DOHH2 (cell line): ENCODE measurements at regions not wholly inside any gene's neighbourhood (a gene's known extent, or its start where the extent isn't known, plus 50 kb on each side); places are given as distances from the start of the nearest gene placed in this dataset.
"Not testable (repeated sequence)": the region's sequence is repeated elsewhere in the genome, so short reads cannot be mapped to it uniquely, and the experiment has no call there.

ENCODE experiments used
- H3F3A ChIP-seq: fragments of 200-600 bp; sonication (generic), shearing (Covaris generic); 2 replicates; pipeline ENCODE4 v1.6.0; 2016; ENCODE audit warnings: antibody characterized with exemption, mild to moderate bottlenecking; ENCODE audit not compliant: control insufficient read depth, insufficient read depth
- H3K27ac ChIP-seq: fragments of 200-600 bp; sonication (generic); 2 replicates; pipeline ENCODE4 v1.5.1; 2014; ENCODE audit warnings: low read depth, mild to moderate bottlenecking, low read length, moderate library complexity
- H3K27me3 ChIP-seq: fragments of 200-600 bp; sonication (generic); 2 replicates; pipeline ENCODE4 v1.6.1; 2014; ENCODE audit warnings: mild to moderate bottlenecking, low read length, mixed read lengths; ENCODE audit not compliant: control insufficient read depth
- H3K36me3 ChIP-seq: fragments of 200-600 bp; sonication (generic); 2 replicates; pipeline ENCODE4 v1.6.1; 2014; ENCODE audit warnings: mild to moderate bottlenecking, low read length, moderate library complexity, mixed read lengths; ENCODE audit not compliant: control insufficient read depth
- H3K4me1 ChIP-seq: fragments of 200-600 bp; sonication (generic); 2 replicates; pipeline ENCODE4 v1.6.1; 2014; ENCODE audit warnings: mild to moderate bottlenecking, low read length, mixed read lengths; ENCODE audit not compliant: control insufficient read depth
- H3K4me2 ChIP-seq: fragments of 200-600 bp; sonication (generic); 2 replicates; pipeline ENCODE4 v1.6.0; 2014; ENCODE audit warnings: mild to moderate bottlenecking, low read length, moderate library complexity
- H3K4me3 ChIP-seq: fragments of 200-600 bp; sonication (generic); 2 replicates; pipeline ENCODE4 v1.5.1; 2014; ENCODE audit warnings: mild to moderate bottlenecking, low read length, mixed read lengths
- H3K79me2 ChIP-seq: fragments of 200-600 bp; sonication (generic); 2 replicates; pipeline ENCODE4 v1.6.1; 2014; ENCODE audit warnings: mild to moderate bottlenecking, low read length, mixed read lengths; ENCODE audit not compliant: control insufficient read depth
- H3K9me2 ChIP-seq: fragments of 200-600 bp; sonication (generic); replicated peaks from 2 replicates; pipeline ENCODE4 v1.6.1; 2014; ENCODE audit warnings: mild to moderate bottlenecking, low read length, mixed read lengths; ENCODE audit not compliant: control insufficient read depth
- H3K9me3 ChIP-seq: fragments of 200-600 bp; sonication (generic); 2 replicates; pipeline ENCODE4 v1.6.1; 2014; ENCODE audit warnings: antibody characterized with exemption, low read length, mixed read lengths; ENCODE audit not compliant: control insufficient read depth, insufficient read depth
- H4K20me1 ChIP-seq: fragments of 200-600 bp; sonication (generic); 2 replicates; pipeline ENCODE4 v1.6.0; 2014; ENCODE audit warnings: low read depth, mild to moderate bottlenecking, antibody characterized with exemption, low read length, moderate library complexity; ENCODE audit not compliant: control insufficient read depth, insufficient read depth

- not testable (repeated sequence) for H3K79me2 ChIP-seq, H3F3A ChIP-seq, H3K36me3 ChIP-seq, H3K27ac ChIP-seq, H3K4me3 ChIP-seq, H3K27me3 ChIP-seq, H3K4me2 ChIP-seq, H4K20me1 ChIP-seq, H3K9me2 ChIP-seq, H3K4me1 ChIP-seq, H3K9me3 ChIP-seq
Observed at GRCh38 chr7:65652669-65653068, 220.2 kb upstream of the VKORC1L1 start.

GRCh38 chr7:65656494-65657188, 216.2 kb upstream of the VKORC1L1 start:
- H3K4me1 ChIP-seq, H3K4me2 ChIP-seq, H4K20me1 ChIP-seq: not testable (repeated sequence)

GRCh38 chr7:65683362-65683761, 189.5 kb upstream of the VKORC1L1 start:
- not testable (repeated sequence) for H3K4me3 ChIP-seq, H3K9me3 ChIP-seq, H3K9me2 ChIP-seq, H3K4me1 ChIP-seq, H4K20me1 ChIP-seq, H3K27ac ChIP-seq, H3K4me2 ChIP-seq, H3K36me3 ChIP-seq, H3K27me3 ChIP-seq, H3K79me2 ChIP-seq, H3F3A ChIP-seq

More at GRCh38 chr7:65656494-65657188, 216.2 kb upstream of the VKORC1L1 start:
- H3K79me2 ChIP-seq, H3K36me3 ChIP-seq, H3K9me2 ChIP-seq, H3K4me3 ChIP-seq, H3F3A ChIP-seq, H3K27ac ChIP-seq, H3K9me3 ChIP-seq, H3K27me3 ChIP-seq: not testable (repeated sequence)

GRCh38 chr7:65699026-65699714, 173.7 kb upstream of the VKORC1L1 start:
- not testable (repeated sequence) for H3K4me2 ChIP-seq, H3K4me3 ChIP-seq, H3K27ac ChIP-seq, H3K36me3 ChIP-seq, H3K4me1 ChIP-seq, H3K9me2 ChIP-seq, H3F3A ChIP-seq, H3K27me3 ChIP-seq, H3K9me3 ChIP-seq, H3K79me2 ChIP-seq, H4K20me1 ChIP-seq

GRCh38 chr7:65699715-65700356, 173.0 kb upstream of the VKORC1L1 start:
- H3K9me2 ChIP-seq, H3K9me3 ChIP-seq, H3K4me1 ChIP-seq, H4K20me1 ChIP-seq, H3K79me2 ChIP-seq, H3K4me3 ChIP-seq, H3K27me3 ChIP-seq, H3K4me2 ChIP-seq, H3K36me3 ChIP-seq, H3K27ac ChIP-seq, H3F3A ChIP-seq: not testable (repeated sequence)

- H3F3A ChIP-seq, H3K9me2 ChIP-seq, H3K79me2 ChIP-seq: not testable (repeated sequence)
Observed at GRCh38 chr7:65719123-65719798, 153.6 kb upstream of the VKORC1L1 start.

More at GRCh38 chr7:65719123-65719798, 153.6 kb upstream of the VKORC1L1 start:
- H3K27ac ChIP-seq, H4K20me1 ChIP-seq, H3K27me3 ChIP-seq, H3K9me3 ChIP-seq, H3K4me1 ChIP-seq, H3K4me3 ChIP-seq, H3K36me3 ChIP-seq, H3K4me2 ChIP-seq: not testable (repeated sequence)
